DLD1 (cell line): ENCODE measurements at regions not wholly inside any gene's neighbourhood (a gene's known extent, or its start where the extent isn't known, plus 50 kb on each side); places are given as distances from the start of the nearest gene placed in this dataset.

Experiments used
- in situ Hi-C: cut with HindIII; loops from 2 replicates; pipeline ENCODE4 v1.10.0; 2017; ENCODE audit warnings: low sequenced_read_pairs

GRCh38 chr9:104022083-104022482, 72.0 kb upstream of the SMC2 start:
- in situ Hi-C loops: no loop called here

GRCh38 chr9:104025104-104025503, 69.0 kb upstream of the SMC2 start:
- in situ Hi-C loops: loop anchor here (5.0 kb wide), 1 partner anchor 62 kb away; no protein-coding TSS in a partner anchor

- in situ Hi-C loops: loop anchor here (5.0 kb wide), 1 partner anchor 61 kb away; no protein-coding TSS in a partner anchor
Measured at GRCh38 chr9:104025945-104026344, 68.2 kb upstream of the SMC2 start.

GRCh38 chr9:104027295-104027694, 66.8 kb upstream of the SMC2 start:
- in situ Hi-C loops: loop anchor here (5.0 kb wide), 1 partner anchor 60 kb away; no protein-coding TSS in a partner anchor

- in situ Hi-C loops: loop anchor here (5.0 kb wide), 1 partner anchor 58 kb away; no protein-coding TSS in a partner anchor
Measured at GRCh38 chr9:104028827-104029226, 65.3 kb upstream of the SMC2 start.
